Mesenchymal stem cell (in vitro differentiated cells and primary cell): ENCODE measurements at regions not wholly inside any gene's neighbourhood (a gene's known extent, or its start where the extent isn't known, plus 50 kb on each side); places are given as distances from the start of the nearest gene placed in this dataset.

Source experiments
- DNase-seq: peaks from one replicate; pipeline ENCODE4 v3.0.0-alpha.2; 2013
- H2AFZ ChIP-seq: one replicate; pipeline ENCODE4 v1.6.1; 2013; ENCODE audit warnings: low read depth, mild to moderate bottlenecking, control low read depth, inconsistent platforms, low read length, moderate library complexity
- H2AK5ac ChIP-seq: 2 replicates; pipeline ENCODE4 v1.6.1; 2013; ENCODE audit warnings: low read length, moderate library complexity, mild to moderate bottlenecking, inconsistent platforms; ENCODE audit not compliant: severe bottlenecking
- H2BK120ac ChIP-seq: one replicate; pipeline ENCODE4 v1.6.1; 2013; ENCODE audit warnings: low read depth, mild to moderate bottlenecking, inconsistent platforms, low read length, moderate library complexity
- H2BK12ac ChIP-seq, 2 experiments: one replicate each; pipeline ENCODE4 v1.6.1; 2013; ENCODE audit warnings: inconsistent platforms in 2 of 2, low read length in 2 of 2, mild to moderate bottlenecking in 2 of 2, moderate library complexity in 2 of 2, control low read depth in 1 of 2
- H2BK15ac ChIP-seq: one replicate; pipeline ENCODE4 v1.6.1; 2013; ENCODE audit warnings: mild to moderate bottlenecking, low read depth, inconsistent platforms; ENCODE audit not compliant: poor library complexity, severe bottlenecking
- H2BK5ac ChIP-seq: 2 replicates; pipeline ENCODE4 v1.6.1; 2013; ENCODE audit warnings: low read depth, mild to moderate bottlenecking, low read length, control low read depth, inconsistent platforms; ENCODE audit not compliant: poor library complexity, severe bottlenecking
- H3K14ac ChIP-seq, 2 experiments: one replicate each; pipeline ENCODE4 v1.6.1; 2013; ENCODE audit warnings: inconsistent platforms in 2 of 2, low read length in 2 of 2, control low read depth in 1 of 2, mild to moderate bottlenecking in 1 of 2, moderate library complexity in 1 of 2
- H3K18ac ChIP-seq, 2 experiments: one replicate each; pipeline ENCODE4 v1.6.1; 2013; ENCODE audit warnings: inconsistent platforms in 2 of 2, low read length in 2 of 2, control low read depth in 1 of 2, low read depth in 1 of 2, mild to moderate bottlenecking in 1 of 2
- H3K23ac ChIP-seq, 2 experiments: one replicate each; pipeline ENCODE4 v1.6.1; 2013; ENCODE audit warnings: inconsistent platforms in 2 of 2, low read length in 2 of 2, mild to moderate bottlenecking in 2 of 2, moderate library complexity in 2 of 2, control low read depth in 1 of 2
- H3K27ac ChIP-seq: 2 replicates; pipeline ENCODE4 v1.5.1; 2013; ENCODE audit warnings: mild to moderate bottlenecking, moderate library complexity, low read length, control low read depth, inconsistent platforms; ENCODE audit not compliant: poor library complexity, severe bottlenecking
- H3K27me3 ChIP-seq, 2 experiments: 2 replicates each; pipeline versions ENCODE4 v1.6.1 to v1.7.0; 2013; ENCODE audit warnings: low read length in 2 of 2, mild to moderate bottlenecking in 2 of 2, moderate library complexity in 2 of 2, control low read depth in 1 of 2, inconsistent platforms in 1 of 2; ENCODE audit not compliant: control insufficient read depth in 1 of 2, insufficient read depth in 1 of 2
- H3K36me3 ChIP-seq, 2 experiments: 2 replicates each; pipeline versions ENCODE4 v1.6.1 to v1.7.0; 2013; ENCODE audit warnings: low read length in 2 of 2, control low read depth in 1 of 2, inconsistent platforms in 1 of 2, low read depth in 1 of 2, mild to moderate bottlenecking in 1 of 2; ENCODE audit not compliant: insufficient read depth in 2 of 2, control insufficient read depth in 1 of 2
- H3K4ac ChIP-seq, 2 experiments: one replicate each; pipeline ENCODE4 v1.6.1; 2013; ENCODE audit warnings: inconsistent platforms in 2 of 2, low read length in 2 of 2, mild to moderate bottlenecking in 2 of 2, moderate library complexity in 2 of 2, control low read depth in 1 of 2, low read depth in 1 of 2
- H3K4me1 ChIP-seq: 2 replicates; pipeline ENCODE4 v1.6.1; 2013; ENCODE audit warnings: low read depth, low read length, control low read depth; ENCODE audit not compliant: control insufficient read depth, insufficient read depth
- H3K4me2 ChIP-seq: 2 replicates; pipeline ENCODE4 v1.6.1; 2013; ENCODE audit warnings: low read length, mild to moderate bottlenecking, inconsistent platforms; ENCODE audit not compliant: poor library complexity, severe bottlenecking
- H3K4me3 ChIP-seq, 2 experiments: 2 replicates each; pipeline versions ENCODE4 v1.5.1 to v1.7.0; 2013; ENCODE audit warnings: low read length in 2 of 2, mild to moderate bottlenecking in 2 of 2, control low read depth in 1 of 2, low read depth in 1 of 2; ENCODE audit not compliant: insufficient read depth in 1 of 2
- H3K79me1 ChIP-seq: replicated peaks from 2 replicates; pipeline ENCODE4 v1.6.1; 2013; ENCODE audit warnings: mild to moderate bottlenecking, control low read depth, low read length, inconsistent platforms; ENCODE audit not compliant: poor library complexity, severe bottlenecking
- H3K9ac ChIP-seq: 2 replicates; pipeline ENCODE4 v1.7.0; 2013; ENCODE audit warnings: mild to moderate bottlenecking, low read length, moderate library complexity
- H3K9me3 ChIP-seq: 2 replicates; pipeline ENCODE4 v1.7.0; 2013; ENCODE audit warnings: mild to moderate bottlenecking, low read length; ENCODE audit not compliant: control insufficient read depth
- H4K8ac ChIP-seq: one replicate; pipeline ENCODE4 v1.6.1; 2013; ENCODE audit warnings: inconsistent platforms, mild to moderate bottlenecking, low read length, moderate library complexity
- H4K91ac ChIP-seq: one replicate; pipeline ENCODE4 v1.6.1; 2013; ENCODE audit warnings: mild to moderate bottlenecking, low read length, inconsistent platforms
- WGBS: methylation state at CpG from one replicate; pipeline ENCODE4 v1.1.7; 2013; ENCODE audit warnings: mixed read lengths; 5-methylcytosine and 5-hydroxymethylcytosine counted together

GRCh38 chr1:63223426-63223825 is 98.9 kb upstream of the FOXD3 start:
- H2AK5ac ChIP-seq: no peak overlapping the region
- H3K4ac ChIP-seq: no peak overlapping the region
- H3K4me2 ChIP-seq: no peak overlapping the region
- no peak overlapping the region for H2BK120ac ChIP-seq
- no peak overlapping the region for H3K27ac ChIP-seq
- no peak overlapping the region for H2BK15ac ChIP-seq
- H3K14ac ChIP-seq: no peak overlapping the region
- DNase-seq: no peak
- no peaks in the 10 kb centered on the region for H3K79me1 ChIP-seq
- no peak overlapping the region for H3K4me3 ChIP-seq
- H2AFZ ChIP-seq: no peak overlapping the region
- H3K27me3 ChIP-seq: no peaks in the 10 kb centered on the region
- H3K18ac ChIP-seq: no peak overlapping the region
- no peaks in the 10 kb centered on the region for H3K9me3 ChIP-seq
- no peak overlapping the region for H4K8ac ChIP-seq
- no peak overlapping the region for H4K91ac ChIP-seq
- 73% methylated on average over 4 of the region's 4 CpGs for WGBS
- no peaks in the 10 kb centered on the region for H3K4me1 ChIP-seq
- no peak overlapping the region for H2BK12ac ChIP-seq
- H2BK5ac ChIP-seq: no peak overlapping the region
- H3K9ac ChIP-seq: no peak overlapping the region
- H3K23ac ChIP-seq: no peak overlapping the region
- H3K36me3 ChIP-seq: no peaks in the 10 kb centered on the region

GRCh38 chr1:63230722-63231121 is 91.6 kb upstream of the FOXD3 start:
- Histone ChIP-seq H3K18ac (no peak overlapping the region), H3K4ac (no peak overlapping the region), H3K4me1 (no peaks in the 10 kb centered on the region), H3K14ac (no peak overlapping the region), H3K79me1 (no peaks in the 10 kb centered on the region), H2BK12ac (no peak overlapping the region), H4K8ac (no peak overlapping the region), H3K9me3 (peaks cover 8% of the 10 kb centered on the region), H3K27me3 (no peaks in the 10 kb centered on the region), H2AK5ac (no peak overlapping the region), H3K4me3 (no peak overlapping the region), H3K36me3 (no peaks in the 10 kb centered on the region), H4K91ac (no peak overlapping the region), H3K27ac (no peak overlapping the region), H2AFZ (no peak overlapping the region), H2BK120ac (no peak overlapping the region), H3K9ac (no peak overlapping the region), H3K4me2 (no peak overlapping the region), H2BK5ac (no peak overlapping the region), H2BK15ac (no peak overlapping the region), H3K23ac (no peak overlapping the region)
- 100% methylated on average over 1 of the region's 3 CpGs for WGBS
- no peak for DNase-seq

GRCh38 chr1:63238721-63239120 is 83.6 kb upstream of the FOXD3 start:
- H3K14ac ChIP-seq: no peak overlapping the region
- no peak overlapping the region for H4K8ac ChIP-seq
- DNase-seq: no peak
- H3K4me1 ChIP-seq: no peaks in the 10 kb centered on the region
- no peaks in the 10 kb centered on the region for H3K79me1 ChIP-seq
- no peak overlapping the region for H2BK120ac ChIP-seq
- no peak overlapping the region for H3K23ac ChIP-seq
- 57% methylated on average over 1 of the region's 1 CpG for WGBS
- no peak overlapping the region for H3K4ac ChIP-seq
- no peak overlapping the region for H3K4me2 ChIP-seq
- no peaks in the 10 kb centered on the region for H3K27me3 ChIP-seq
- no peak overlapping the region for H4K91ac ChIP-seq
- H2BK15ac ChIP-seq: no peak overlapping the region
- H2BK5ac ChIP-seq: no peak overlapping the region
- H3K4me3 ChIP-seq: no peak overlapping the region
- no peak overlapping the region for H2AK5ac ChIP-seq
- no peak overlapping the region for H3K27ac ChIP-seq
- no peak overlapping the region for H3K9ac ChIP-seq
- no peak overlapping the region for H2BK12ac ChIP-seq
- no peak overlapping the region for H2AFZ ChIP-seq
- no peaks in the 10 kb centered on the region for H3K36me3 ChIP-seq
- no peak overlapping the region for H3K18ac ChIP-seq
- H3K9me3 ChIP-seq: peaks cover 8% of the 10 kb centered on the region

- 62% methylated on average over 2 of the region's 3 CpGs for WGBS
Observed at GRCh38 chr1:63245186-63245585, 77.2 kb upstream of the FOXD3 start.

More at GRCh38 chr1:63245186-63245585, 77.2 kb upstream of the FOXD3 start:
- H3K36me3 ChIP-seq: no peaks in the 10 kb centered on the region
- no peak overlapping the region for H2BK5ac ChIP-seq
- H4K8ac ChIP-seq: no peak overlapping the region
- H3K4me1 ChIP-seq: no peaks in the 10 kb centered on the region
- H3K9me3 ChIP-seq: no peaks in the 10 kb centered on the region
- no peak overlapping the region for H2AK5ac ChIP-seq
- no peak overlapping the region for H3K23ac ChIP-seq
- no peak overlapping the region for H3K4me2 ChIP-seq
- DNase-seq: no peak
- no peak overlapping the region for H3K27ac ChIP-seq
- H3K4me3 ChIP-seq: no peak overlapping the region
- H2BK12ac ChIP-seq: no peak overlapping the region
- no peak overlapping the region for H2BK120ac ChIP-seq
- H4K91ac ChIP-seq: no peak overlapping the region
- H2BK15ac ChIP-seq: no peak overlapping the region
- H3K14ac ChIP-seq: no peak overlapping the region
- no peak overlapping the region for H3K9ac ChIP-seq
- H3K4ac ChIP-seq: no peak overlapping the region
- H2AFZ ChIP-seq: no peak overlapping the region
- H3K79me1 ChIP-seq: no peaks in the 10 kb centered on the region
- H3K27me3 ChIP-seq: no peaks in the 10 kb centered on the region
- H3K18ac ChIP-seq: no peak overlapping the region
